Ovary (tissue), 7 donors: ENCODE measurements at regions not wholly inside any gene's neighbourhood (a gene's known extent, or its start where the extent isn't known, plus 50 kb on each side); places are given as distances from the start of the nearest gene placed in this dataset.

Experiments used
- DNase-seq, 5 donors: peaks; one replicate each; pipeline ENCODE4 v3.0.0-alpha.2; 2019 to 2020
- H3K27ac ChIP-seq, 2 donors: fragments of 200-600 bp; one replicate each; pipeline versions ENCODE4 v1.5.1 to v1.8.0; 2019 to 2022
- H3K27me3 ChIP-seq: fragments of 200-600 bp; one replicate; pipeline ENCODE4 v1.8.0; 2022
- H3K36me3 ChIP-seq: fragments of 200-600 bp; sonication (generic); one replicate; pipeline ENCODE4 v1.5.1; 2019
- H3K4me1 ChIP-seq: one replicate; pipeline ENCODE4 v1.8.1; 2013; ENCODE audit warnings: mild to moderate bottlenecking, moderate library complexity; ENCODE audit not compliant: insufficient read depth
- H3K4me3 ChIP-seq: fragments of 200-600 bp; sonication (generic); one replicate; pipeline ENCODE4 v1.5.1; 2017
- H3K9me3 ChIP-seq, 2 donors: fragments of 200-600 bp in 1 of 2; sonication (generic) in 1 of 2; one replicate each; pipeline versions ENCODE4 v1.5.1 to v1.8.1; 2013 to 2019; ENCODE audit warnings: mild to moderate bottlenecking in 1 of 2, moderate library complexity in 1 of 2
- EP300 ChIP-seq: sonication (generic); formaldehyde crosslinking; IDR thresholded peaks from one replicate; pipeline ENCODE4 v1.6.1; 2017; ENCODE audit warnings: antibody characterized with exemption
- POLR2A ChIP-seq: fragments of 450-650 bp; IDR thresholded peaks from one replicate; pipeline ENCODE4 v1.6.1; 2017; ENCODE audit warnings: antibody characterized with exemption, mild to moderate bottlenecking, moderate library complexity
- WGBS, 3 donors: extraction: QIAGEN DNeasy Blood & Tissue Kit in 1 of 3; methylation state at CpG; one replicate each; pipeline versions ENCODE4 v1.1.5 to v1.1.7; 2013 to 2017; 5-methylcytosine and 5-hydroxymethylcytosine counted together
- intact Hi-C, 4 donors: fragments of 100-400 bp; cut with DNase I; formaldehyde crosslinking; loops; one replicate each; pipeline versions ENCODE4 v1.11.0 to v1.15.1; 2022 to 2023
- TF ChIP-seq, protein P1 (sequence below), 3 donors: fragments of 450-650 bp in 2 of 3; fragments of 200-600 bp in 1 of 3; IDR thresholded peaks; one replicate each; pipeline versions ENCODE4 v1.5.1 to v1.8.0; 2016 to 2022; ENCODE audit warnings: antibody characterized with exemption in 3 of 3, mild to moderate bottlenecking in 1 of 3
- donor health status: DM: no; HTN: no; CAD: no; lungs with moderate emphysema.
- donor health status: DM: no; HTN: no; CAD: no.
- donor health status: Bipolar disorder and iron deficiency.
- donor health status: DM: no; HTN: no; CAD: no.
- donor health status: DM: yes; HTN: yes; CAD: no.

GRCh38 chr7:46611508-46611907, 690.4 kb upstream of the IGFBP3 start:
- Histone ChIP-seq H3K27ac (no peak overlapping the region), H3K27me3 (peaks cover 2% of the 10 kb centered on the region), H3K36me3 (no peaks in the 10 kb centered on the region), H3K9me3 (no peaks in the 10 kb centered on the region), H3K4me1 (no peaks in the 10 kb centered on the region), H3K4me3 (no peak overlapping the region)
- DNase-seq, result no peak
- WGBS, 3 donors, result 28 to 55% (median 30%) methylated on average over 2 of the region's 2 CpGs
- TF ChIP-seq POLR2A (no peak), EP300 (no peak)
- TF ChIP-seq, protein P1, sequence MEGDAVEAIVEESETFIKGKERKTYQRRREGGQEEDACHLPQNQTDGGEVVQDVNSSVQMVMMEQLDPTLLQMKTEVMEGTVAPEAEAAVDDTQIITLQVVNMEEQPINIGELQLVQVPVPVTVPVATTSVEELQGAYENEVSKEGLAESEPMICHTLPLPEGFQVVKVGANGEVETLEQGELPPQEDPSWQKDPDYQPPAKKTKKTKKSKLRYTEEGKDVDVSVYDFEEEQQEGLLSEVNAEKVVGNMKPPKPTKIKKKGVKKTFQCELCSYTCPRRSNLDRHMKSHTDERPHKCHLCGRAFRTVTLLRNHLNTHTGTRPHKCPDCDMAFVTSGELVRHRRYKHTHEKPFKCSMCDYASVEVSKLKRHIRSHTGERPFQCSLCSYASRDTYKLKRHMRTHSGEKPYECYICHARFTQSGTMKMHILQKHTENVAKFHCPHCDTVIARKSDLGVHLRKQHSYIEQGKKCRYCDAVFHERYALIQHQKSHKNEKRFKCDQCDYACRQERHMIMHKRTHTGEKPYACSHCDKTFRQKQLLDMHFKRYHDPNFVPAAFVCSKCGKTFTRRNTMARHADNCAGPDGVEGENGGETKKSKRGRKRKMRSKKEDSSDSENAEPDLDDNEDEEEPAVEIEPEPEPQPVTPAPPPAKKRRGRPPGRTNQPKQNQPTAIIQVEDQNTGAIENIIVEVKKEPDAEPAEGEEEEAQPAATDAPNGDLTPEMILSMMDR (IDR thresholded peaks at IDR 0.05), result no peak
- intact Hi-C loops, result no loop called here

DNA sequence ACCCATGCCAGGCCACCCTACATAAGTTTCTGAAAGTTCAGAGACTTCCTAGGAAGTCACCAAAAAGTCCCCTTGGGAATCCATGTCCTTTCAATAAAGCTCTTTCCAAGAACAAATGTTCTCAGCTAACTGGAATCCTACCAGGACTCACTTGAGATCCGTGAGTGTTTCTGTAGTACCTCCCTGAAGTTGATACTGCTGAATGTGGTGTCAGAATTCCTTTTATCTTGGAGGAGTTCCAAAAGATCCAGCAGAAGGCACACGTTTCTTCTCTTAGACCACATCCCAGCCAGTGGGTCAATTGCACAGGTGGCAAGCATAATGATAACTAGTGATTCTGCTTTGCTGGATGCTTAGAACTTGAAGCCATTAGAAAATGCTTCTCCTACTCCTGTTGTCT, 689.7 kb upstream of the IGFBP3 start:
- no peak overlapping the region for H3K4me3 ChIP-seq
- no peaks in the 10 kb centered on the region for H3K36me3 ChIP-seq
- intact Hi-C loops, result no loop called here
- H3K27me3 ChIP-seq, result no peaks in the 10 kb centered on the region
- H3K9me3 ChIP-seq, result no peaks in the 10 kb centered on the region
- DNase-seq, result no peak
- no peaks in the 10 kb centered on the region for H3K4me1 ChIP-seq
- TF ChIP-seq, protein P1 (IDR thresholded peaks at IDR 0.05), result no peak
- TF ChIP-seq EP300, result no peak
- TF ChIP-seq POLR2A, result no peak
- 12 to 27% (median 16%) methylated on average over 2 of the region's 2 CpGs for WGBS, 3 donors
- H3K27ac ChIP-seq, result no peak overlapping the region

DNA sequence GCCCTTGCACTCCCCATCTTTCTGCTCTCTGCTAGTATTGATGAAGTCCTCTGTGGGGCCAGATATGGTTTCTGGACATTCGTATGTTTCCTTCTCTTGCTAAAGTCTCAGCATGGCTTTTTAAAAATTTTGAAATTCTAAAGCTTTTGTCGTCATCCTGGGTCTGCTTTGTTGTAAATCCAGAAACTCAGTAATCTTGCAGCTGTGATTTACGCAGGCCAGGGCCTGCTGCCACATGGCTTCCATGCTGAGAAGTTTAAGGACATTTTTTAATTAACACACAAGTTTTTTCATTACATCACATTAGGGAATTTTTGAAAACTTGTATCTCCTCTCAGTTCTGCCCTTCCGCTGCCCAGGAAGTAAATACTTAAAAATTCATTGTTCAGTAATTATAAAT, 686.1 kb upstream of the IGFBP3 start:
- intact Hi-C loops, result loop anchor here in 1 of 4 donors (5.0 kb wide), 1 partner anchor 280 kb away; no protein-coding TSS in a partner anchor
- DNase-seq, result no peak
- no peaks in the 10 kb centered on the region for H3K36me3 ChIP-seq
- no peaks in the 10 kb centered on the region for H3K9me3 ChIP-seq
- no peak for TF ChIP-seq POLR2A
- no peak for TF ChIP-seq EP300
- TF ChIP-seq, protein P1 (IDR thresholded peaks at IDR 0.05), result no peak
- 78 to 84% (median 84%) methylated on average over 4 of the region's 4 CpGs for WGBS, 3 donors
- H3K4me1 ChIP-seq, result peaks cover 10% of the 10 kb centered on the region
- no peak overlapping the region for H3K4me3 ChIP-seq
- H3K27ac ChIP-seq, result no peak overlapping the region
- H3K27me3 ChIP-seq, result no peaks in the 10 kb centered on the region

DNA sequence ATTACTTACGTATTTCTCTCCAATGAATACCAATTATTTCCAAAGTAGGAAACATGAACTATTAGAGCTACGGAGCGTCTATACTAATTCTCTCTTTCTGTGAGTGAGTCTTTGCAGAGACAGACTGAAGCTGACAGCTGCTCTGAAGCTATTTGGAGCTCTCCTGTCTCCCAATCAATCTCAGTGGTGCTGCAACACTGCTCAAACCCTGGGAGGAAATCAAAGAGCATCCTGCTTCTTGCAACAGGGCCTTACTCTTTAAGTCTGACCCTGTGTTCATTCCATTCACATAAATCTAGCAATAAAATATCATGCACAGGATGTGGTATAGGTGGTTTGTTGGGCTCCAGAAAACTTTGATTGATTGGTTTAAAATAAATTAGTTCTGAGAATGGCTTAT, 685.7 kb upstream of the IGFBP3 start:
- 95 to 98% (median 97%) methylated on average over 3 of the region's 3 CpGs for WGBS, 3 donors
- no peak for DNase-seq
- TF ChIP-seq, protein P1 (IDR thresholded peaks at IDR 0.05), result no peak
- TF ChIP-seq POLR2A (no peak), EP300 (no peak)
- peaks cover 10% of the 10 kb centered on the region for H3K4me1 ChIP-seq
- no peak overlapping the region for H3K27ac ChIP-seq
- no peaks in the 10 kb centered on the region for H3K9me3 ChIP-seq
- H3K36me3 ChIP-seq, result no peaks in the 10 kb centered on the region
- no peaks in the 10 kb centered on the region for H3K27me3 ChIP-seq
- intact Hi-C loops, result loop anchor here in 1 of 4 donors (5.0 kb wide), 1 partner anchor 281 kb away; no protein-coding TSS in a partner anchor
- no peak overlapping the region for H3K4me3 ChIP-seq
